ENCODE measurements at regions not wholly inside any gene's neighbourhood (a gene's known extent, or its start where the extent isn't known, plus 50 kb on each side); places are given as distances from the start of the nearest gene placed in this dataset.

GRCh38 chr5:91443023-91443422 lies 59.9 kb upstream of the ARRDC3 start:
- TF ChIP-seq, protein P1, sequence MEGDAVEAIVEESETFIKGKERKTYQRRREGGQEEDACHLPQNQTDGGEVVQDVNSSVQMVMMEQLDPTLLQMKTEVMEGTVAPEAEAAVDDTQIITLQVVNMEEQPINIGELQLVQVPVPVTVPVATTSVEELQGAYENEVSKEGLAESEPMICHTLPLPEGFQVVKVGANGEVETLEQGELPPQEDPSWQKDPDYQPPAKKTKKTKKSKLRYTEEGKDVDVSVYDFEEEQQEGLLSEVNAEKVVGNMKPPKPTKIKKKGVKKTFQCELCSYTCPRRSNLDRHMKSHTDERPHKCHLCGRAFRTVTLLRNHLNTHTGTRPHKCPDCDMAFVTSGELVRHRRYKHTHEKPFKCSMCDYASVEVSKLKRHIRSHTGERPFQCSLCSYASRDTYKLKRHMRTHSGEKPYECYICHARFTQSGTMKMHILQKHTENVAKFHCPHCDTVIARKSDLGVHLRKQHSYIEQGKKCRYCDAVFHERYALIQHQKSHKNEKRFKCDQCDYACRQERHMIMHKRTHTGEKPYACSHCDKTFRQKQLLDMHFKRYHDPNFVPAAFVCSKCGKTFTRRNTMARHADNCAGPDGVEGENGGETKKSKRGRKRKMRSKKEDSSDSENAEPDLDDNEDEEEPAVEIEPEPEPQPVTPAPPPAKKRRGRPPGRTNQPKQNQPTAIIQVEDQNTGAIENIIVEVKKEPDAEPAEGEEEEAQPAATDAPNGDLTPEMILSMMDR (IDR thresholded peaks at IDR 0.05), result no peak
- no peak for TF ChIP-seq EZH2 (IDR thresholded peaks at IDR 0.05; ENCODE audit: borderline replicate concordance, insufficient read depth, low read depth, low read length, poor library complexity, severe bottlenecking)

All from B cell (primary cell).